ENCODE measurements at regions not wholly inside any gene's neighbourhood (a gene's known extent, or its start where the extent isn't known, plus 50 kb on each side); places are given as distances from the start of the nearest gene placed in this dataset.

GRCh38 chr11:96782632-96783031 is 392.8 kb downstream of the JRKL start:
- Histone ChIP-seq H3K9ac (ENCODE audit: control insufficient read depth, insufficient read depth, low read length) (no peak overlapping the region), H3K36me3 (ENCODE audit: control insufficient read depth in 2 of 2, insufficient read depth in 2 of 2, low read length in 1 of 2) (no peaks in the 10 kb centered on the region), H2AFZ (ENCODE audit: control insufficient read depth, low read depth, low read length) (no peak overlapping the region), H3K27me3 (replicated peaks in 1 of 2; ENCODE audit: control insufficient read depth in 2 of 2, insufficient read depth in 2 of 2, low read length in 1 of 2) (no peaks in the 10 kb centered on the region), H3K79me2 (ENCODE audit: control insufficient read depth, insufficient read depth, low read length) (no peaks in the 10 kb centered on the region), H3K4me1 (ENCODE audit: control insufficient read depth, insufficient read depth, low read length) (no peaks in the 10 kb centered on the region), H3K9me3 (replicated peaks; ENCODE audit: control insufficient read depth, insufficient read depth, low read length) (no peaks in the 10 kb centered on the region), H3K4me2 (ENCODE audit: control insufficient read depth, insufficient read depth) (no peak overlapping the region), H4K20me1 (ENCODE audit: control insufficient read depth, insufficient read depth) (no peaks in the 10 kb centered on the region), H3K27ac (ENCODE audit: control insufficient read depth, insufficient read depth) (no peak overlapping the region), H3K4me3 (no peak overlapping the region)
- POLR2A ChIA-PET: no interaction called here
- no peak for TF ChIP-seq STAT3 (IDR thresholded peaks at IDR 0.05; ENCODE audit: low read depth, low read length)
- no peak for TF ChIP-seq BRCA1 (IDR thresholded peaks at IDR 0.05; ENCODE audit: low read depth, low read length)
- TF ChIP-seq, protein P1, sequence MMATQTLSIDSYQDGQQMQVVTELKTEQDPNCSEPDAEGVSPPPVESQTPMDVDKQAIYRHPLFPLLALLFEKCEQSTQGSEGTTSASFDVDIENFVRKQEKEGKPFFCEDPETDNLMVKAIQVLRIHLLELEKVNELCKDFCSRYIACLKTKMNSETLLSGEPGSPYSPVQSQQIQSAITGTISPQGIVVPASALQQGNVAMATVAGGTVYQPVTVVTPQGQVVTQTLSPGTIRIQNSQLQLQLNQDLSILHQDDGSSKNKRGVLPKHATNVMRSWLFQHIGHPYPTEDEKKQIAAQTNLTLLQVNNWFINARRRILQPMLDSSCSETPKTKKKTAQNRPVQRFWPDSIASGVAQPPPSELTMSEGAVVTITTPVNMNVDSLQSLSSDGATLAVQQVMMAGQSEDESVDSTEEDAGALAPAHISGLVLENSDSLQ (IDR thresholded peaks at IDR 0.05): no peak
- TF ChIP-seq HDAC6 (IDR thresholded peaks at IDR 0.05; ENCODE audit: unreplicated experiment): no peak
- no peak for TF ChIP-seq CREB1 (IDR thresholded peaks at IDR 0.05; ENCODE audit: low read depth)
- no peak for TF ChIP-seq SIN3A (IDR thresholded peaks at IDR 0.05; ENCODE audit: low read depth, low read length)
- TF ChIP-seq ASH2L (IDR thresholded peaks at IDR 0.05; ENCODE audit: borderline replicate concordance, low read depth): no peak
- TF ChIP-seq EZH2 (IDR thresholded peaks at IDR 0.05; ENCODE audit: borderline replicate concordance, control insufficient read depth, low read depth, low read length): no peak
- FAIRE-seq (no peak), ATAC-seq (no peak), DNase-seq (ENCODE audit: low read depth, low spot score) (no peak)
- in situ Hi-C loops (cut with MboI) (no loop called here), intact Hi-C loops (cut with micrococcal nuclease; ENCODE audit: unreplicated experiment) (no loop called here)
- CTCF ChIA-PET: no interaction called here
- no TSS peak for BruUV-seq (replicated peaks)
- SMC1A ChIA-PET (ENCODE audit: uncharacterized antibody, unreplicated experiment): no interaction called here
- WGBS (ENCODE audit: insufficient coverage, insufficient replicate concordance, low lambda C conversion rate, missing lambda C conversion rate): 0% methylated on average over 2 of the region's 2 CpGs
- RAD21 ChIA-PET (ENCODE audit: unreplicated experiment): no interaction called here

GRCh38 chr11:96783311-96783710 is 393.5 kb downstream of the JRKL start:
- H3K79me2 ChIP-seq (ENCODE audit: control insufficient read depth, insufficient read depth, low read length): no peaks in the 10 kb centered on the region
- no peak overlapping the region for H3K9ac ChIP-seq (ENCODE audit: control insufficient read depth, insufficient read depth, low read length)
- ChIA-PET POLR2A (no interaction called here), SMC1A (ENCODE audit: uncharacterized antibody, unreplicated experiment) (no interaction called here), RAD21 (ENCODE audit: unreplicated experiment) (no interaction called here), CTCF (no interaction called here)
- ATAC-seq: no peak
- no peaks in the 10 kb centered on the region for H3K9me3 ChIP-seq (replicated peaks; ENCODE audit: control insufficient read depth, insufficient read depth, low read length)
- no peaks in the 10 kb centered on the region for H4K20me1 ChIP-seq (ENCODE audit: control insufficient read depth, insufficient read depth)
- 13% methylated on average over 3 of the region's 3 CpGs for WGBS (ENCODE audit: insufficient coverage, insufficient replicate concordance, low lambda C conversion rate, missing lambda C conversion rate)
- no peak overlapping the region for H3K4me2 ChIP-seq (ENCODE audit: control insufficient read depth, insufficient read depth)
- BruUV-seq (replicated peaks): no TSS peak
- no peaks in the 10 kb centered on the region for H3K4me1 ChIP-seq (ENCODE audit: control insufficient read depth, insufficient read depth, low read length)
- no peak for DNase-seq (ENCODE audit: low read depth, low spot score)
- H3K36me3 ChIP-seq (ENCODE audit: control insufficient read depth in 2 of 2, insufficient read depth in 2 of 2, low read length in 1 of 2): no peaks in the 10 kb centered on the region
- in situ Hi-C loops (cut with MboI): no loop called here
- H3K27ac ChIP-seq (ENCODE audit: control insufficient read depth, insufficient read depth): no peak overlapping the region
- H3K27me3 ChIP-seq (replicated peaks in 1 of 2; ENCODE audit: control insufficient read depth in 2 of 2, insufficient read depth in 2 of 2, low read length in 1 of 2): no peaks in the 10 kb centered on the region
- H2AFZ ChIP-seq (ENCODE audit: control insufficient read depth, low read depth, low read length): no peak overlapping the region
- FAIRE-seq: no peak
- H3K4me3 ChIP-seq: no peak overlapping the region
- intact Hi-C loops (cut with micrococcal nuclease; ENCODE audit: unreplicated experiment): no loop called here
- TF ChIP-seq MLLT1 (IDR thresholded peaks at IDR 0.05) (no peak), NFXL1 (IDR thresholded peaks at IDR 0.05; ENCODE audit: borderline replicate concordance) (no peak), MEF2A (IDR thresholded peaks at IDR 0.05; ENCODE audit: insufficient read depth, low read depth, low read length) (no peak), TCF3 (IDR thresholded peaks at IDR 0.05; ENCODE audit: borderline replicate concordance, insufficient read depth, low read depth, low read length) (no peak), RAD21 (IDR thresholded peaks at IDR 0.05; ENCODE audit: insufficient read depth, low read depth, low read length) (no peak), MTA3 (IDR thresholded peaks at IDR 0.05; ENCODE audit: borderline replicate concordance, low read length) (no peak), SUZ12 (IDR thresholded peaks at IDR 0.05; ENCODE audit: unreplicated experiment) (no peak)
- TF ChIP-seq, protein P2, sequence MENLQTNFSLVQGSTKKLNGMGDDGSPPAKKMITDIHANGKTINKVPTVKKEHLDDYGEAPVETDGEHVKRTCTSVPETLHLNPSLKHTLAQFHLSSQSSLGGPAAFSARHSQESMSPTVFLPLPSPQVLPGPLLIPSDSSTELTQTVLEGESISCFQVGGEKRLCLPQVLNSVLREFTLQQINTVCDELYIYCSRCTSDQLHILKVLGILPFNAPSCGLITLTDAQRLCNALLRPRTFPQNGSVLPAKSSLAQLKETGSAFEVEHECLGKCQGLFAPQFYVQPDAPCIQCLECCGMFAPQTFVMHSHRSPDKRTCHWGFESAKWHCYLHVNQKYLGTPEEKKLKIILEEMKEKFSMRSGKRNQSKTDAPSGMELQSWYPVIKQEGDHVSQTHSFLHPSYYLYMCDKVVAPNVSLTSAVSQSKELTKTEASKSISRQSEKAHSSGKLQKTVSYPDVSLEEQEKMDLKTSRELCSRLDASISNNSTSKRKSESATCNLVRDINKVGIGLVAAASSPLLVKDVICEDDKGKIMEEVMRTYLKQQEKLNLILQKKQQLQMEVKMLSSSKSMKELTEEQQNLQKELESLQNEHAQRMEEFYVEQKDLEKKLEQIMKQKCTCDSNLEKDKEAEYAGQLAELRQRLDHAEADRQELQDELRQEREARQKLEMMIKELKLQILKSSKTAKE (IDR thresholded peaks at IDR 0.05; ENCODE audit: low read depth, poor library complexity, severe bottlenecking): no peak

All from GM12878 (cell line).